ENCODE measurements at regions not wholly inside any gene's neighbourhood (a gene's known extent, or its start where the extent isn't known, plus 50 kb on each side); places are given as distances from the start of the nearest gene placed in this dataset.
"Not testable (repeated sequence)": the region's sequence is repeated elsewhere in the genome, so short reads cannot be mapped to it uniquely, and the experiment has no call there.

DNA sequence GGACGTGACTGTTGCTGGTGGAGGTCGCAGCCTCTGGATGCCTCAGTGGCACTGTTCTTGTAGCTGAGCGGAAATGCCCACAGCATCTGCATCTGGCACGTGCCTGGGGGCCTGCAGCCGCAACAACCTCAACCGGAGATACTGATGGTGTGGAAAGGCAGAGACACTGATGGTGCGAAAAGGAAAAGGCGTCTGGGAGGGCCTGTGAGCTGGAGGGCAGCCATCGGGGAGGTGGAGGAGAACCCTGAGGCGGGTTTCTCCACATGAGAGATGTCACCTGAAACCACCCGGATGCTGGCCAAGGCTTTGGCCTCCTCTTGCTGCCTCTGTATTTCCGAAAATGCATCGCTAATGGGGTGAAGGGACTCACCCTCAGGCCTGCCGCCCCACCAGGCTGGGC is 284.8 kb upstream of the WSB1 start:
- H3K9me3 Mint-ChIP-seq = no peaks in the 10 kb centered on the region
- no peak overlapping the region for H3K27ac Mint-ChIP-seq
- no peaks in the 10 kb centered on the region for H3K4me1 Mint-ChIP-seq
- H3K27me3 Mint-ChIP-seq = peaks cover 4% of the 10 kb centered on the region
- H3K4me3 Mint-ChIP-seq = peak overlapping the region in 1 of 4 donors; percentile 43
- no peaks in the 10 kb centered on the region for H3K36me3 Mint-ChIP-seq

DNA sequence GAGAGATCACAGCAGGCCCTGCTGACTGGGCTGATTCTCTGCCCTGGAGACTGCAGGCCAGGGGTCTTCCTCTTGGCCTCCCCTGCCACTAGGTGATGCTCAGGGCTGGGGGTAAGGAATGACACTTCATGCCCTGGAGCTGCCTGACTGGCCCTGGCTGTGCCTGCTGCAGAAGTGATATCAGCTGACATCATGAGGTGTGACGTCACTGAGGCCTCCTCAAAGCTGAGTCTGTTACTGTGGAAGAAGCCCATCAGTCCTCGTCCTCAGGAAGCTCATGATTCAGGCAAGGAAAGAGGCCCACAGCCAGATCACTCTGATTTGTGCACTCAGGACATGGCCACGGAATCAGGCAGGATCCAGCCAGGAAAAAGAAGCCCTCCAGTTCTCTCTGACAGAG is 283.8 kb upstream of the WSB1 start:
- H3K36me3 Mint-ChIP-seq, H3K27ac Mint-ChIP-seq, H3K4me1 Mint-ChIP-seq, H3K9me3 Mint-ChIP-seq, H3K27me3 Mint-ChIP-seq, H3K4me3 Mint-ChIP-seq: not testable (repeated sequence)

DNA sequence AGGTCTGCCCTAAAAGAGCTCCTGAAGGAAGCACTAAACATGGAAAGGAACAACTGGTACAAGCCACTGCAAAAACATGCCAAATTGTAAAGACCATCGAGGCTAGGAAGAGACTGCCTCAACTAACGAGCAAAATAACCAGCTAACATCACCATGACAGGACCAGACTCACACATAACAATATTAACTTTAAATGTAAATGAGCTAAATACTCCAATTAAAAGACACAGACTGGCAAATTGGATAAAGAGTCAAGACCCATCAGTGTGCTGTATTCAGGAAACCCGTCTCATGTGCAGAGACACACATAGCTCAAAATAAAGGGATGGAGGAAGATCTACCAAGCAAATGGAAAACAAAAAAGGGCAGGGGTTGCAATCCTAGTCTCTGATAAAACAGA is 263.4 kb upstream of the WSB1 start:
- not testable (repeated sequence) for H3K27me3 Mint-ChIP-seq, H3K4me3 Mint-ChIP-seq, H3K4me1 Mint-ChIP-seq, H3K9me3 Mint-ChIP-seq, H3K36me3 Mint-ChIP-seq, H3K27ac Mint-ChIP-seq

DNA sequence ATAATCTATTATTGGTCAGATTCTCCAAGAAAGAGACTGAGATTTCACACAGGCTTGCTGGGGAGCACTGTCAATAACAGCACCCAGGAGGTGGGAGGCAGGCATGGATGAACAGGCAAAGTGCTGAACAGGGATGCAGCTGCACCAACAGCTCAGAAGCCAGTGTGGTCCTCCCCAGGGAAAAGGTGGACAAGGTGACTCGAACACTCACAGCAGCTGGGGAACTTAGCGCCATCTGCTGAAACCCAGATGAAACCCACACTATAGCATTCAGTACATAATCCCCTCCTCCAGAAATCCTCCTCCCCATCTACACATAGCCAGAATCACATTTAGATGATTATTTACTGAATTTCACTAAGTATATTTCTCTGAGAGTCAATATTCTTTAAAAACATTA is 255.2 kb upstream of the WSB1 start:
- H3K9me3 Mint-ChIP-seq = no peaks in the 10 kb centered on the region
- H3K4me1 Mint-ChIP-seq = peaks cover 7% of the 10 kb centered on the region in 3 donors
- H3K36me3 Mint-ChIP-seq = no peaks in the 10 kb centered on the region
- H3K27me3 Mint-ChIP-seq = no peaks in the 10 kb centered on the region
- no peak overlapping the region for H3K4me3 Mint-ChIP-seq
- no peak overlapping the region for H3K27ac Mint-ChIP-seq

DNA sequence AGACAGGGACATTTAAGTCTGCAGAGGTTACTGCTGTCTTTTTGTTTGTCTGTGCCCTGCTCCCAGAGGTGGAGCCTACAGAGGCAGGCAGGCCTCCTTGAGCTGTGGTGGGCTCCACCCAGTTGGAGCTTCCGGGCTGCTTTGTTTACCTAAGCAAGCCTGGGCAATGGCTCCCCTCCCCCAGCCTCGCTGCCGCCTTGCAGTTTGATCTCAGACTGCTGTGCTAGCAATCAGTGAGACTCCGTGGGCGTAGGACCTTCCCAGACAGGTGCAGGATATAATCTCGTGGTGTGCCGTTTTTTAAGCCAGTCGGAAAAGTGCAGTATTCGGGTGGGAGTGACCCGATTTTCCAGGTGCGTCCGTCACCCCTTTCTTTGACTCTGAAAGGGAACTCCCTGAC is 248.9 kb upstream of the WSB1 start:
- H3K27ac Mint-ChIP-seq, H3K4me3 Mint-ChIP-seq, H3K9me3 Mint-ChIP-seq, H3K27me3 Mint-ChIP-seq, H3K4me1 Mint-ChIP-seq, H3K36me3 Mint-ChIP-seq: not testable (repeated sequence)

DNA sequence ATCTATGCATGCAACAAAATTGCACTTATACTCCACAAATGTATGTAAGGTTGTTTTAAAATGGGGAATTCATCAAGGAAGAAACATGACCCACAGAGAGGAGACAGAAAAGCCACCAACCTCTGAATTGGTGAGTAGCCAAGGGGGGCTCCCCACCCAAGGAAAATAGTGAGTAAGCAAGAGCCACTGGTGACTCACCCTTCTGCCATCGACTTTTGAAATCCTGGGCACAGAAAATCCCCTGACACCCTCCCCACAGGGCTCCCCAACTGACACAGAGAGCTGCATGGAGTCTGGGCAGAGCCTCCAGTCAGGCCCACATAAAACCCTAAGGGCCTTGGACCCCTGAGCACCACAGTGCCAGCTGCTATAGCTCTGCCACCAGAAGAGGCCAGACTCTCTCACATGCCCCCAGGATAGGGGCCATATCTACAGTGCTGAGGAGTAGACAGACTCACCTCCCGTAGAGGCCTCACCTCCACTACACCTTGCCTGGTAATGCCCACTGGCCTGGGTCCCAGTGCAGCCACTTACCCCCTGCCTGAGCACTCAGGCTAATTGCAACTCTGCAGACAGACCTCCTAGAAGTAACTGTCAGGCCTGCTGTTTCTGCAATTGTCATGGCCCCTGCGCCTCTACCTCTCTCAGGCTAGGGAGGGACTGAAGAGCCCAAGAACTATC is 244.7 kb upstream of the WSB1 start:
- H3K36me3 Mint-ChIP-seq = no peaks in the 10 kb centered on the region
- no peak overlapping the region for H3K27ac Mint-ChIP-seq
- H3K4me1 Mint-ChIP-seq = no peaks in the 10 kb centered on the region
- peaks cover 4% of the 10 kb centered on the region for H3K27me3 Mint-ChIP-seq
- H3K9me3 Mint-ChIP-seq = peaks cover 2 to 9% (median 8%) of the 10 kb centered on the region in 3 donors
- no peak overlapping the region for H3K4me3 Mint-ChIP-seq

DNA sequence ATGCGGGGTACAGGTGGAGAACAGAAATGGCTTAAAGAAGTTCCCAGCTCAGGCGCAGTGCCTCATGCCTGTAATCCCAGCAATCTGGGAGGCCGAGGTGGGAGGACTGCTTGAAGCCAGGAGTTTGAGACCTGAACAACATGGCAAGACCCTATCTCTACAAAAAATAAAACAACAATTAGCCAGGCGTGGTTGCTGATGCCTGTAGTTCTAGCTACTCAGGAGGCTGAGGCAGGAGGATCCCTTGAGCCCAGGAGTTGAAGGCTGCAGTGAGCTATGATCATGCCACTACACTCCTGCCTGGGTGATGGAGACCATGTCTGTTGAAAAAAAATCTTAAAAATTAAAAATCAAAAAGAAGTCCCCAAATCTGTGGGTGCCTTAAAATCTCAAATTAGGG is 228.3 kb upstream of the WSB1 start:
- H3K4me1 Mint-ChIP-seq = no peaks in the 10 kb centered on the region
- peaks cover 11% of the 10 kb centered on the region for H3K27me3 Mint-ChIP-seq
- H3K9me3 Mint-ChIP-seq = no peaks in the 10 kb centered on the region
- no peak overlapping the region for H3K4me3 Mint-ChIP-seq
- H3K27ac Mint-ChIP-seq = no peak overlapping the region
- H3K36me3 Mint-ChIP-seq = no peaks in the 10 kb centered on the region

DNA sequence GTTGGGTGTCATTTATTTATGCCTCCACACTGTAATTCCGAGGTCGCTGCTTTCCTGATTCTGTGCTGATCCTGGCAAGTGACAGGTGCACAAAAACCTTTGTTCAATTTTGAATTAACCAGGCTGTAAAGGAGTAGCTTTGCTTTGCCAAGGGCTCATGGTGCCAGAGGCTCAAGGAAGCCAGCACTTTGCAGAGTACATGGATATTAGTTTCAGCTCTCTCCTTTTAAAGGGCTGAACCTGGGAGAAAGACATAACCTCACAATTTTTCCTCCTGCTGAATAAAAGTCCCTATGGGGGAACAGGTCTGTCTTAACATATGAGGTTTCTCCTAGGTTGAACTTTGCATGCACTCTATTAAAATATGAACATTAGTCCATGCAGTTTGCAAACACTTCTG is 227.6 kb upstream of the WSB1 start:
- no peaks in the 10 kb centered on the region for H3K4me1 Mint-ChIP-seq
- H3K4me3 Mint-ChIP-seq = no peak overlapping the region
- no peaks in the 10 kb centered on the region for H3K36me3 Mint-ChIP-seq
- peaks cover 11% of the 10 kb centered on the region for H3K27me3 Mint-ChIP-seq
- no peak overlapping the region for H3K27ac Mint-ChIP-seq
- no peaks in the 10 kb centered on the region for H3K9me3 Mint-ChIP-seq

DNA sequence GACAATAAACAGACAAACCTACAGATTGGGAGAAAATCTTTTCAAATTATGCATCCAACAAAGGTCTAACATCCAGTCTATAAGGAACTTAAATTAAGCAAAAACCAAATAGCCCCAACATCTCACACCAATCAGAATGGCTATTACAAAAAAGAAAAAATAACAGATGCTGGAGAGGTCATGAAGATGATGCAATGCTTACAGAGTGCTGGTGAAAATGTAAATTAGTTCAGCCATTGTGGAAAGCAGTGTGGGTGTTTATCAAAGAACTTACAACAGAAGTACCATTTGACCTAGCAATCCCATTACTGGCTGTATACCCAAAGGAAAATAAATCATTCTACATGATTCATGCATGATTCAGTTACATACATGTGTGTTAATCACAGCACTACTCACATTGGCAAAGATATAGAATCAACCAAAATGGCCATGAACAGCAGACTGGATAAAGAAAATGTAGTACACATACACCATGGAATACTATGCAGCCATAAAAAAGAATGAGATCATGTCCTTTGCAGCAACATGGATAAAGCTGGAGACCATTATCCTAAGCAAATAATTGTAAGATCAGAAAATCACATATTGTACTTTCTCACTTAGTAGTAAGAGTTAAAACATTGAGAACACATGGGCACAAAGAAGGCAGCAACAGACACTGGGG is 223.9 kb upstream of the WSB1 start:
- H3K27ac Mint-ChIP-seq = no peak overlapping the region
- no peak overlapping the region for H3K4me3 Mint-ChIP-seq
- no peaks in the 10 kb centered on the region for H3K36me3 Mint-ChIP-seq
- H3K4me1 Mint-ChIP-seq = peaks cover 0 to 2% (median 0%) of the 10 kb centered on the region in 3 donors
- no peaks in the 10 kb centered on the region for H3K9me3 Mint-ChIP-seq
- peaks cover 4% of the 10 kb centered on the region for H3K27me3 Mint-ChIP-seq

DNA sequence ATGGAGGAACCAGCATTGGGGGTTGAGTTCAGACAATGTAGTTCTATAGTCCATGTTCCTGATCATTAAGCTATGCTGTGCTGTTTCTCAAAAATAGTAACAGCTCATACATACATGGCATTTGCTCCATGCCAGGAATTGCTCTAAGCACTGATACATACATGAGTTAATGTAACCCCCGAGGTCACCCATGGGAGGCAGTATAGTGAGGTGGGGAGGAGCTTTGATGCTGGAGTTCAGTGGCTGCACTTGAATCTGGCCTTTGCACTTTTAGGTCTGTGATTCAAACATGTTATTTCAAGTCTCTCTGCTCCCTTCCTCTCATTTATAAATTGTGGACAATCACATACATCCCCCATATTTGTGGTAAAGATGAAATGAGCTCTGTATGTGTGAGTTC is 223.1 kb upstream of the WSB1 start:
- peaks cover 0 to 2% (median 0%) of the 10 kb centered on the region in 3 donors for H3K4me1 Mint-ChIP-seq
- no peak overlapping the region for H3K4me3 Mint-ChIP-seq
- H3K27ac Mint-ChIP-seq = no peak overlapping the region
- H3K9me3 Mint-ChIP-seq = peaks cover 0 to 2% (median 0%) of the 10 kb centered on the region in 3 donors
- peaks cover 4% of the 10 kb centered on the region for H3K27me3 Mint-ChIP-seq
- no peaks in the 10 kb centered on the region for H3K36me3 Mint-ChIP-seq

DNA sequence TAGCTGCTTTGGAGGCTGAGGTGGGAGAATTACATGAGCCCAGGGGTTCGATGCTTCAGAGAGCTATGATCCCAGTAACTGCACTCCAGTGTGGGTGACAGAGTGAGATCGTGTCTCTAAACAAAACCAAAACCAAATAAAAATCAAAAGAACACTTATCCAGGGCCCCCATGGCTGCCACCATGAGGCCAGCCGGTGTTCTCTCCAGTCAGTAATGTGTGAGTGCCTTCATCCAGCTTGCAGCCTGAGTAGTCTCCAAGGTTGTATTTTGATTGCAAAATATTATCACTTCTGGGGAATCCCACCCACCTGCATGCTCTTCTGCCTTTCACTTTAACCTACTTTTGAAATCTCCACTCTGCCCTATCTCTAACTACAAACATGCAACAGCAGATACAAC is 221.0 kb upstream of the WSB1 start:
- H3K9me3 Mint-ChIP-seq = peaks cover 0 to 2% (median 0%) of the 10 kb centered on the region in 3 donors
- H3K27me3 Mint-ChIP-seq = peaks cover 4% of the 10 kb centered on the region
- H3K36me3 Mint-ChIP-seq = no peaks in the 10 kb centered on the region
- H3K27ac Mint-ChIP-seq = no peak overlapping the region
- H3K4me3 Mint-ChIP-seq = no peak overlapping the region
- peaks cover 0 to 2% (median 0%) of the 10 kb centered on the region in 3 donors for H3K4me1 Mint-ChIP-seq

DNA sequence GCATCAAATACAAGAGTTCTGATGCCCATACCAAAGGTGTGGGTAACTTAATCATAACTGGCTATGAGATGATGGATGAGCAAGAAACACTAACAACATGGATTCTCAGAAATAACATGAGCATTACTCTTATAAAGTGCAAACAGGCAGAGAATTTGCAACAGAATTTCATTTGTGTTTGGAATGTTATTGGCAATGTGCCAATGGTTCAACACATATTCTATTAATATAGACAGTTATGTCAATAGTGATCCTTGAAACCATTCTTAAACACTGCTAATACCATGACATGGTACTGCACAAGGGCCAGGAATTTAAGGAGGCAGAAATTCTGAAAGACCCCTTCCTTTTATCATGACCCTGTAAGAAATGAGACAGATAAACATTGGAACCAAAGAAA is 217.1 kb upstream of the WSB1 start:
- H3K4me1 Mint-ChIP-seq = peaks cover 0 to 2% (median 0%) of the 10 kb centered on the region in 3 donors
- peaks cover 7% of the 10 kb centered on the region for H3K27me3 Mint-ChIP-seq
- H3K36me3 Mint-ChIP-seq = no peaks in the 10 kb centered on the region
- H3K27ac Mint-ChIP-seq = no peak overlapping the region
- peaks cover 0 to 2% (median 0%) of the 10 kb centered on the region in 3 donors for H3K9me3 Mint-ChIP-seq
- no peak overlapping the region for H3K4me3 Mint-ChIP-seq

DNA sequence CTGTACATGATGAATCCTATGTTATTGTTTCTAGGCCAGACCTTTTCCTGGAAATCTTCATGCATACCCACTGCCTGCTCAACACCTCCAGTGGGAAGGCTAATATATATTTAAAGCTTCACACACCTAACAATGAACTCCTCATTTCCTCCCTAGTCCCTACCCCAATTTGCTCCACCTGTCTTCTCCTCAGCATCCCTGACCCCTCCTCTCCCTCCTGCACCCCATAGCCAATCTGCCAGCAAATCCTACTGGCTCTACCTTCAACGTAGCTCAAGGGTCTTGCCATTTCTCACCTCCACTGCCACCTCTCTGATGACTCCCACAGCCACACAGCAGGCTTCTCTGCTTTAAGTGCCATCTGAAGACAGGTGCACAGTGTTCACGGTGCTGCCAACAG is 215.6 kb upstream of the WSB1 start:
- peaks cover 0 to 2% (median 0%) of the 10 kb centered on the region in 3 donors for H3K9me3 Mint-ChIP-seq
- no peak overlapping the region for H3K4me3 Mint-ChIP-seq
- H3K36me3 Mint-ChIP-seq = no peaks in the 10 kb centered on the region
- H3K27me3 Mint-ChIP-seq = peaks cover 7% of the 10 kb centered on the region
- no peak overlapping the region for H3K27ac Mint-ChIP-seq
- no peaks in the 10 kb centered on the region for H3K4me1 Mint-ChIP-seq

DNA sequence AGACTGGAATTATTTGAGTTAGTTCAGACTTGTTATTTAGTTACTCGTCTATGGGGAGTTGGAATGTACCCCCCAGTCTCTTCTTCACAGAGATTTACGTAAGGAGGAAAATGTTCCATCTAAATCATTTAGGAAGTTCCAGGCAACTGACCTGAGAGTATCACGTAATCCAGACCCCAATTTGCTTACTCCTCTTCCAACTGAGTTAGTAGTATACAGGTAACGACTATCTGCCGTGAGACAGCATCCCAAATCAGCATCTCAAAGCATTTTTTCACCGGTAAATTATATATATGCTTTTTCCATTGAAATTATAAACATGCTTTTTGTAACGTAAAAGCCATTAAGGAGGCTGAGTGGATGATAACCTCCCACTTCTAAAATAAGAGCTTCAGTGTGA is 214.3 kb upstream of the WSB1 start:
- H3K36me3 Mint-ChIP-seq = no peaks in the 10 kb centered on the region
- peaks cover 0 to 2% (median 0%) of the 10 kb centered on the region in 3 donors for H3K9me3 Mint-ChIP-seq
- H3K4me3 Mint-ChIP-seq = no peak overlapping the region
- H3K27me3 Mint-ChIP-seq = peaks cover 7% of the 10 kb centered on the region
- no peak overlapping the region for H3K27ac Mint-ChIP-seq
- H3K4me1 Mint-ChIP-seq = no peaks in the 10 kb centered on the region

DNA sequence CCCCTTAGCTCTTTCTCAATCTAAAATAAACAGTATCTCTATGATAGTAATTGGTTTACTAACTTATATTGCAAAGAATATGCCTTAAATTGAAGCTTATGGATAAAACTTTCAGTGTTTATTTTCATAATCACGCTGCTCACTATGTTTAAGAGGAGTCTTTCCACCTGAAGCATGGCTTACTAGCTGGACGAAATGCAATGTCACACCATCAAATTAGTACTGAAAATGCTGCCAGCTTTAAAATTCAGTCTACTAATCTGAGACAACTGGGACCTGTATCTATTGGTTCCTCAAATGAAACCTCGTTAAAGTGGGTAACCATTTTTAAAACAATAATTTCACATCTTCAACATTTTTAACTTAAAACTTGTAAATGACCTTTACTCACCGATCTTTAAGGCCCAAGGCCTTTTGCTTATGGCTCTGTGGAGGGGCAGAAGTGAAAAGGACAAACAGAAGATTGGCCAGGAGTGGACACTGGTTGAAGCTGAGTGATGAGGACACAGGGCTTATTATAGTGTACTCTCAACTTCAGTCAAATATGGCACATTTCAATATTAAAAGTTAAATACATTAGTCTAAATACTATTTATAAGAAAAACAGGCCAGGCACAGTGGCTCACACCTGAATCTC is 212.8 kb upstream of the WSB1 start:
- H3K27me3 Mint-ChIP-seq = peaks cover 8% of the 10 kb centered on the region
- no peak overlapping the region for H3K4me3 Mint-ChIP-seq
- H3K36me3 Mint-ChIP-seq = peaks cover 2% of the 10 kb centered on the region
- H3K27ac Mint-ChIP-seq = no peak overlapping the region
- no peaks in the 10 kb centered on the region for H3K9me3 Mint-ChIP-seq
- no peaks in the 10 kb centered on the region for H3K4me1 Mint-ChIP-seq
